HG03280 (cell line): ENCODE measurements at regions not wholly inside any gene's neighbourhood (a gene's known extent, or its start where the extent isn't known, plus 50 kb on each side); places are given as distances from the start of the nearest gene placed in this dataset.
"Not testable (repeated sequence)": the region's sequence is repeated elsewhere in the genome, so short reads cannot be mapped to it uniquely, and the experiment has no call there.

ENCODE experiments used
- ATAC-seq: cut with Tn5 transposase; IDR thresholded peaks from one replicate; pipeline ENCODE4 v1.9.1; 2021; ENCODE audit warnings: mild to moderate bottlenecking, moderate library complexity; ENCODE audit not compliant: unreplicated experiment

GRCh38 chr17:71444078-71444477 lies 676.7 kb upstream of the SOX9 start:
- no peak for ATAC-seq

- ATAC-seq, result no peak
Measured at GRCh38 chr17:71446645-71447437, 674.0 kb upstream of the SOX9 start.

DNA sequence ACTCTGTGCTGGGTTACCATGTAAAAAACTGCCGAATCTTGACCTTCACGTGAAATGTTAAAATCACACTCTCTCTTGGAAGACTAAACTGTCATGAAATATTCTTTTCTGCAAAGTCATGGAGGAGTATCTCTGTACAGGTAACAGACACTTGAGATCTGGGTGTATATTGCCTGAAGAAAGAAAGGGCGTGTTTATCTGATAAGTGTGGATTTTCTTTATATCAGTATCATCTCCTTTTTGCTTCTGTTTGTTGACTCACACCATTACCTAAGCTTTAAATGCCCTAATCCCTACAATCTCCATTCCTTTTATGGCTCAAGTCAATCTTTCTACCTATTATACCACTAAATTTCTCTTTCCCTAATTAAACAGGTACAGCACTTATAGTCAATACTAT lies 673.2 kb upstream of the SOX9 start:
- ATAC-seq, result no peak

DNA sequence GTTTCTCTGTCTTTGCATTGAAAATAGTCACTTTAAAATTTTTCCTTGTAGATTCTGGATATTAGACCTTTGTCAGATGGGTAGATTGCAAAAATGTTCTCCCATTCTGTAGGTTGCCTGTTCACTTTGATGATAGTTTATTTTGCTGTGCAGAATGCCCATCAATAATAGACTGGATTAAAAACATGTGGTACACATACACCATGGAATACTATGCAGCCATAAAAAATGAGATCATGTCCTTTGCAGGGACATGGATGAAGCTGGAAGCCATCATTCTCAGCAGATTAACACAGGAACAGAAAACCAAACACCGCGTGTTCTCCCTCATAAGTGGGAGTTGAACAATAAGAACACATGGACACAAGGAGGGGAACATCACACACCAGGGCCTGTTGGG lies 670.2 kb upstream of the SOX9 start:
- ATAC-seq, result not testable (repeated sequence)

DNA sequence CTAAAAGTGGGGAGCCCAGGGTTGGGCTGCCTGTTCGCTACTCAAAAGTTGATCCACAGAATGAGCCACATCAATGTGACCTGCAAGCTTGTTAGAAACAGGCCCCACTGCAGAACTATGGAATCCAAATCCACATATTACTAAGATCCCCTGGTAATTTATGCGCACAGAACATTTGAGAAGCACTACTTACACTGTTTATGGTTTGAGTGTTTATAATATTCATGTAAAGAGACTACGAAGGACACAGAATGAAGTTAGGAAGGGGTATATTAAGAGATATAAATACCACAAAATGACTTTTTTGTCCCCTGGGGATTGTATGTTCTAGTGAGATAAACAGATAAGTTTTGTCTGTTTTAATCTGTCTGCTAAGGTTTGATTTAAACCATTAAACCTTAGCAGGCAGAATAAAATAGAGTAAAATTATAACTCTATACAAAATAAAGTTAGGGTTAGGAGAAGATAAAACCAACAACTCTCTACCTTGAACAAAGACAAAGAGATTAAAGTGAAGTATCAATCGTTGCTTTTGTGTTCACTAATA lies 666.9 kb upstream of the SOX9 start:
- no peak for ATAC-seq

- no peak for ATAC-seq
Measured at GRCh38 chr17:71455219-71455618, 665.6 kb upstream of the SOX9 start.

DNA sequence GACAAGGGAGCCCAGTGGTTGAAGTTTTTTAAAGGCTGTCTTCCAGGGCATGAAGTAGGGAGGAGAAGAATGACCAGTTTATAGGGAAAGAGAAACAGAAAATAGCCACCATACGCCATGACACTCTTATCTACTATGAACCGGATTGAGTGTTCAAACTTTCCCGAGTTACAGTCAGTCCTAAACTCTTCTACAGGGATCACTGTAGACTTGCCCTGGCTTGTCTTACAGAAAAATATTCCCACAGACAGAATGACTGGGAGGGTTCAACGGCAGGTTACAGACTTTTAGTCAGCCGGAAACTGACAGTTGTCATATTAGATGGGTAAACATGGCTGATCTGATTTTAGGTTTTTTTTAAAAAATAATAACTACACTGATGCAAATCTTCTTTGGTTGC lies 662.5 kb upstream of the SOX9 start:
- no peak for ATAC-seq

DNA sequence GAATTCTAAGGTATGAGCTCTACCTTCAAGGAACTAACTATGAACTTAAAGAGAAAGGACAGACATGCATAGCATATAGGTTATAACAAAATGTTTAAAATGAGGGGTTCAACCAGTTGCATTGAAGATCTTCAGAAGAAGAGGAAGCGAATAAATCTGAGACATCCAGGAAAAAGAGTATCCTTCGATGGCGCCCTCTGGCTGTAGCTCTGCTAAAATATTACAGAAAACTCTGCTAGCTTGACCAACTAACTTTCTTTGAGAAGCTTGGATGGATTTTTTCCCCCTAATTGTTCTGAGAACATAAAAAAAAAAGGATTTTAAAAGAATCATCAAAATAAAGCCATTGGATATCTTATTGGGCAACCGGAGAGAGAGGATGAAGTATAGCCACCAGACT lies 659.9 kb upstream of the SOX9 start:
- ATAC-seq, result no peak

GRCh38 chr17:71461498-71462169 lies 659.2 kb upstream of the SOX9 start:
- no peak for ATAC-seq

GRCh38 chr17:71464241-71464640 lies 656.6 kb upstream of the SOX9 start:
- ATAC-seq, result no peak

DNA sequence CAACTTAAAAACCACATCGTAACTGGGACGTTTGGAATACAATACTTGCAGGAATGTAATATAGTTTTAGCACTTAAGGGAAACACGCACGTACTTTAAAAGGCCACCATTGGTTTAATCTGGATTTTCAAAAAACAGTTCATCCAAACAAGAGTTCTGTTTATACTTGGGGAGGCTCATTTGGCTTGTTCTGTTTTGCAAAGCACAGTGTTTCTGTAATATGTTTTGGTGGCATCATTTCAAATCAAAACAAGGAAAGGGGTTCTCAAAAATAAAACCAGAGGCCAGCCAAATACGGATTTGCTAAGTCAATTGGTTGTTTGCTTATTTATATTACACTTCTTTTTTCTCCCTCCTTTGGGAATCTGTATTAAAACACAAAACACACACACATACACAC lies 656.1 kb upstream of the SOX9 start:
- ATAC-seq, result no peak

DNA sequence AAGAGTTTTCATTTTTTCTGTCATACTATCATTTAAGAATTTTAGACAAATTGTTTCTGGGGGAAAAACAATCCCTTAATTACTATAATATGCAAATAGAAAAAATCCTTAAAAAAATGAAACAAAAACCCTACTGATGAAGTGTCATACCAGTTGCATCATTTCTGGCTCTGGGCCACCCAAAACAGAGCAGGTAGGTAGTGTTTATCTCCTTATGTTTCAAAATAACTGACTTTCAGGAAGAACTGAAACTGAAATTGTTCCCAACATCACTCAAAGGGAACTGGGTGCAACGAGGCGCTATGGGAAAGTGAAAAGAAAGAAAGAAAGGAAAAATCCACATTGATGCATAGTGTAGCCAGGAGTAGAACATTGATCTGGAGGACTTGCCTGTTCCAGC lies 653.1 kb upstream of the SOX9 start:
- ATAC-seq, result no peak

DNA sequence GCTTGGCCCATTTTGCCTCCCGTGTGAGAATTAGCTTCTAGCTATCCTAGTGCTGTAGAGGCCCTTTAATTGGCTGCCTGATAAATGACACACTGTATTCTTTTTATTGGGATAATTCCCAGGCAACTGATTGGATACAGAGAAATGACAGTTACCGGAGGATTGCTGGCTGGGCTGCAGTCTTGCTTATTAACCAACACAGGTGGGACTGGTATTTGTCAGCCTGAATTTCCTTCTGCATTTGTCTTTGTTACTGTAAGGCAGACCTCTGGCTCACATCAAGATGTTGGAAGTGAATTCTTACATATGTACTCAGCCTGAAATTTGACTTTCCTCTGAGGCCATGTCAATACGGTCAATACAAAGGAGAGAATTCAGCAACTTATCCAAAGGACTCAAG lies 650.8 kb upstream of the SOX9 start:
- no peak for ATAC-seq

- ATAC-seq, result peak; percentile 55
Measured at GRCh38 chr17:71472809-71473789, 647.7 kb upstream of the SOX9 start.

- ATAC-seq, result no peak
Measured at GRCh38 chr17:71477356-71477755, 643.5 kb upstream of the SOX9 start.

GRCh38 chr17:71480099-71480498 lies 640.7 kb upstream of the SOX9 start:
- no peak for ATAC-seq

GRCh38 chr17:71482625-71483024 lies 638.2 kb upstream of the SOX9 start:
- no peak for ATAC-seq

DNA sequence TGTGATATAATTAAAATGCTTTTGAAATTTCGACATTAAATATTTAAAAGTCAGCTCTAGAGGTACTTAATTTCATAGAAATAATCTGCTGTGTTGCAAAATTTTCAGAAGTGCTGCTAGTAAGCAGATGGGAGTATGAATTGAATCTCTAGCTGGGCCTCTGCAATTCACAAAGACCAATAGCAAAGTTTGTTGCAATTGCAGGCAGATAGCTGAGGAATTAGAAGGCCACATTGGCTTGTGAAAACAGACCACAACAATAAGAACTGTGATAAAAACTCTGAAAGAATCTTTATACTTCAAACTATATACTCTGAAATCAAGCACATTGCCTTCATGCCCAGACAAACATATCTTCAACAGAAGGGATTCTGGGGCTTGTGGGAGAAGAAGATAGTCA lies 636.3 kb upstream of the SOX9 start:
- ATAC-seq, result no peak

- ATAC-seq, result no peak
Measured at GRCh38 chr17:71485426-71485825, 635.4 kb upstream of the SOX9 start.

DNA sequence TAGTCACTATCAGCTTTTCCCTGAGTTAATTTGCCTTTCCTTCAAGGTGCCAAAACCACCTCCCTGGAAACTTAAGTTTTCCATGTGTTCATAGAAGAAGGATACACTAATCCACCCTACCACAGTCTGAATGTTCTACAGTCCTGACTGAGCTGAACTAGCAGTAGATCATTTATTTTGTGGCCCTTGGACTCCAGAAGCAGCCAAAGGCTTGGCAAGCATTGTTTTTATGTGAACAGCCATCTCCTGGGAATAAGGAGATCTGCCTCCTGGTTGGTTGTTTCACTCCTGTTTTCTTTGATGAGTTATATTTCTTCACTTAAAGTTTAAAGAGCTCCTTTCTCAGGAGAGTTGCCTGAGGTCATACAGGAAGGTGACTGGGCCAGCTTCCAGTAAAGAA lies 634.6 kb upstream of the SOX9 start:
- ATAC-seq, result no peak

GRCh38 chr17:71488851-71489250 lies 632.0 kb upstream of the SOX9 start:
- no peak for ATAC-seq
